ENCODE measurements at regions not wholly inside any gene's neighbourhood (a gene's known extent, or its start where the extent isn't known, plus 50 kb on each side); places are given as distances from the start of the nearest gene placed in this dataset.

DNA sequence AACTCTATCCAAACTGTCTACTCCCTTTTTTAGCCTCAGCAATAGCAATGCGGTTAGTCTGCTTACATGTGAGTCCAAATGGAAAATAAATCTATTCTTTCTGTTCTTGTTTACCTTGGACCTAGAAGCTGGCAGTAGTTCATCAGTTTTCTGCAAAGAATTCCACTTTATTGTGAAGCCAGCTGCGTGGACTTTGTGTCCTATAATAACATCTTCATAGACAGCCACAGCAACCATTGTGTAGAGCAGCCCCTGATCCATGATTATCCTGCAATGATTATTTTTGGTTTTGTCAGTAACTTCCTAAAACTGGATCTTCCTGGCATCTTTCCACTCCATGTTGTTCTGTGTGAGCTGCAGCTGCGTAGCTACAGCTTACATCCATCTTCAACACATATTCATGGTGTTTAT, 408.7 kb downstream of the NUF2 start:
- TF ChIP-seq, protein P1, sequence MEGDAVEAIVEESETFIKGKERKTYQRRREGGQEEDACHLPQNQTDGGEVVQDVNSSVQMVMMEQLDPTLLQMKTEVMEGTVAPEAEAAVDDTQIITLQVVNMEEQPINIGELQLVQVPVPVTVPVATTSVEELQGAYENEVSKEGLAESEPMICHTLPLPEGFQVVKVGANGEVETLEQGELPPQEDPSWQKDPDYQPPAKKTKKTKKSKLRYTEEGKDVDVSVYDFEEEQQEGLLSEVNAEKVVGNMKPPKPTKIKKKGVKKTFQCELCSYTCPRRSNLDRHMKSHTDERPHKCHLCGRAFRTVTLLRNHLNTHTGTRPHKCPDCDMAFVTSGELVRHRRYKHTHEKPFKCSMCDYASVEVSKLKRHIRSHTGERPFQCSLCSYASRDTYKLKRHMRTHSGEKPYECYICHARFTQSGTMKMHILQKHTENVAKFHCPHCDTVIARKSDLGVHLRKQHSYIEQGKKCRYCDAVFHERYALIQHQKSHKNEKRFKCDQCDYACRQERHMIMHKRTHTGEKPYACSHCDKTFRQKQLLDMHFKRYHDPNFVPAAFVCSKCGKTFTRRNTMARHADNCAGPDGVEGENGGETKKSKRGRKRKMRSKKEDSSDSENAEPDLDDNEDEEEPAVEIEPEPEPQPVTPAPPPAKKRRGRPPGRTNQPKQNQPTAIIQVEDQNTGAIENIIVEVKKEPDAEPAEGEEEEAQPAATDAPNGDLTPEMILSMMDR (conservative IDR thresholded peaks at IDR 0.05 in 1 of 2, IDR thresholded peaks at IDR 0.05 in 1 of 2; ENCODE audit: extremely low read depth in 1 of 2, insufficient read depth in 1 of 2, low read depth in 1 of 2, low read length in 2 of 2) = no peak
- no peak for TF ChIP-seq EZH2 (IDR thresholded peaks at IDR 0.05; ENCODE audit: borderline replicate concordance, low read length)
